Activated CD4-positive, CD25-positive, alpha-beta regulatory T cell (primary cell): ENCODE measurements at regions not wholly inside any gene's neighbourhood (a gene's known extent, or its start where the extent isn't known, plus 50 kb on each side); places are given as distances from the start of the nearest gene placed in this dataset.
"Not testable (repeated sequence)": the region's sequence is repeated elsewhere in the genome, so short reads cannot be mapped to it uniquely, and the experiment has no call there.

Experiments used
- DNase-seq, 4 experiments: peaks; one replicate each; lab custom pipeline; 2025; lab: John Stamatoyannopoulos, UW

DNA sequence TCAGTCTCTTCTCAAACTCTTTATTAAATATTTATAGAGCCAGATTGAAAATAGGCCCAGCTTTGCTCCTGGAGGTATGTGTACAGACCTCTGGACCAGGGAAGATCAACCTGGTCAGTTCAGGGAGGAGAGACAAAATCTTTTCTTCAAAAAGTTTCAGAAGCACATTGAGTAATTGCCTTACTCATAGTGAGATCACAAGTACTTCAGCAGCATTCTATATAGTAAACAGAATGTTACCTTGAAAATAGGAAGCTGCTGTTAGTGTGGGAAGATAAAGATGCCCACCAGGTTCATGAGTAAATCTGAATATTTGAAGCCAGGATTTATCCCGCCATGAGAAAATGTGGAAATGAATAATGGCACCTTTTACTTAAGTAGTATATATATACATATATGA is 665.9 kb upstream of the CITED2 start:
- DNase-seq, result no peak

DNA sequence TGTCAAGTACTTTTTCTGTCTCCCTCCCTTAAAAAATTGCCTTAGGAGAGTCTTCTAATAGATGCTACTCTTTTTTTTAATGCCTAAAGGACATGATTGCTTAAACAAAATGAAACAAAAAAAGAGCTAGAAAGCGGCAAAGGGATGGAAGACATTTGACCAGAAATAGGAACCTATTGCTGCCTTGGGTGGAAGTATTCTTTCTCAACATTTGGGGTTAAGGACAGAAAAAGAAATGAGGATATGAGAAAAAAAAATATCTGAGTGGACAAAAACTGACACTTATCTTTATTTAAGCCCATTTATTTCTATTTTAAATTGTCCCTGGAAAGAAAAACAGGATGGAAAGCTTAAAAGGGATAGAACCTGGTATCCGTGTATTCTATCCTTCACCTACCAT is 664.9 kb upstream of the CITED2 start:
- DNase-seq, result no peak

DNA sequence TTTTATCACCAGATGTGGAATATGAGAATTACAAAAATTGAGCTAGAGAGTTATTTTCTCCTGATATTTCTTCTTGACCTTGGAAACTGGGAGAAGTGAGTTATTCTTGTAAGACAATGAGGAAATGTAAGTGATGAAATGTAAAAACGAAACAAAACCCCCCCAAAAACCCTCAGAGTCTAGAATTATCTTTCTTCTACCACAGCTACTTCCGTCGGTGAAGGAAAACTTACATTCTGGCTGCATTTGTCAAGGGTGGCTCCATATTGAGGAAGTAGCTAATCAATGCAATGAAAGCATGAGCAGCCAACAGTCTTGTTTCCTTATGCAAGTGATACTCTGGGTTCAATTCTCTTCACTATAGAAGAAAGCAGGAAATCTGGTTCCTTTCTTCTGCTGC is 661.7 kb upstream of the CITED2 start:
- DNase-seq, result no peak

DNA sequence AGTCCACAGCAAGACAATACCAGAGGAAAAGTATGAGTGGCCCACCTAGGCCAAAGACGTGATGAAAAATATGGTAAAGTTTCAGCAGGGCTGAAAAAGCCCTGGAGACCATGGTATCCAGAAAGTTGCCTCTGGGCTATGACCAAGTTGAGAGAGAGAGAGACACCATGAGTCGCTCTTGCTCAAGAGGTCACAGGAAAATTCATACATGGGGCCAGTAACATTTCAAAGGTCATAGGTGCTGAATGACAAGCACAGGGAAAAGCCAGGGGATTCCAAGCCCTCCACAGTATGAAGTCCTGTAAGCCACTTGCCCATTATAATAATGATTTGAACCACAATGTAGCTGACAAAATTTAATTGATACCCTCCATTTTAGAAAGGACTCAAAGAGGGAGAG is 657.7 kb upstream of the CITED2 start:
- DNase-seq, result no peak

DNA sequence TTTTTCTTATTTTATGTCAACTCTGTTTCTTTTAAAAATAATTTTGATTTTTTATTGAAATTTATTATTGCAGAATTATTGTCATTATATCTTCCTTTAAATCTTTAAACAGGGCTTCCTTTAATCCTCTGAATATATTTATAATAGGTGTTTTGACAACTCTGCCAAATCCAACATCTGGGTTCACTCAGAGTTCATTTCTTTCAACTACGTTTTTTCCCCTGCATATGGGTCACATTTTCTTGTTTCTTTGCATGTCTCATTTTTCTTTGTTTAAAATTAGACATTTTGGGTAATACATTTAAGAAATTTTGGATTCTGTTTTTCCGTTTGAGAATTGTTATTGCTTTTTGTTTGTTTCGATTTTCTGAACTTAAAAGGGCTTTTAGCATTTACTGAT is 655.1 kb upstream of the CITED2 start:
- no peak for DNase-seq

DNA sequence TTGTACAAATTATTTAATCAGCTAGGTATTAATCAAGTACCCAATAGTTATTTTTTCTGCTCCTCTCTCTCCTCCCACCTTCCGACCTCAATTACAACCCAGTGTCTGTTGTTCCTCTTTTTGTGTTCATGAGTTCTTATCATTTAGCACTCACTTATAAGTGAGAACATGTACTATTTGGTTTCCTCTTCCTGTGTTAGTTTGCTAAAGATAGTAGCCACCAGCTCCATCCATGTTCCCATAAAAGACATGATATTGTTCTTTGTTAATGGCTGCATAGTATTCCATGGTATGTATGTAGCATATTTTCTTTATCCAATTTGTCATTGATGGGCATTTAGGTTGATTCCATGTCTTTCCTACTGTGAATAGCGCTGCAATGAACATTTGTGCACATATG is 652.8 kb upstream of the CITED2 start:
- no peak for DNase-seq

DNA sequence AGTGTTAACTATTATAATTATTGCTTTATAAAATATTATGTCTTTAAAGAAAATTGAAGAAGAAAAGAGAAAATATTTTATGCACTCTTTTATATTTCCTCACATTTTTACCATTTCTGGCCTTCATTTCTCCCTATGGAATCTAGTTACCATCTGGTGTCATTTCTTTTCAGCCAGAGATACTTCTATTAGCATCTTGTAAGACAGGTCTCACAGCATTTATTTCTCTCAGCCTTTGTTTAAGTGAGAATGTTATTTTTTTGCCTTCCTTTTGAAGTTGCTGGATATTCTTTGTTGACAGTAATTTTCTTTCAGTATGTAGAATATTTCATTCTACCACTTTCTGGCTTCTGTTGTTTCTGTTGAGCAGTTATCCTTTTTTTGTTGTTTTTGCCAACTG is 652.1 kb upstream of the CITED2 start:
- DNase-seq, result no peak

DNA sequence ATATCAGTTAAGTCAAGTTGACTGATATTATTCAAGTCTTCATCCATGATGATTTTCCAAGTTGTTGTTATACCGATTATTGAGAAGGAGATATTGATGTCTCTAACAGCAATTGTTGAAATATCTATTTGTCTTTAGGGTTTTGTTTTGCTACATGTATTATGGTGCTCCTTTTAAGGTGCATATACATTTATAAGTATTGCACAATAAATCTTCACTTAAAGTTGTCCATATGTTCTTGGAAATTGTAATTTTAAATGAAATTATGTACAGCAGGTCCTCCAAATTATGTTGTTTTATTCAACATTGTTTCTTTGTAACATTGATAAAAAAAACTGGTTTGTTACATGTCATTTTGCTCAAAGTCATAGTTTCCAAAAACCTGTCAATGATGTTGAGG is 650.7 kb upstream of the CITED2 start:
- DNase-seq, result no peak

DNA sequence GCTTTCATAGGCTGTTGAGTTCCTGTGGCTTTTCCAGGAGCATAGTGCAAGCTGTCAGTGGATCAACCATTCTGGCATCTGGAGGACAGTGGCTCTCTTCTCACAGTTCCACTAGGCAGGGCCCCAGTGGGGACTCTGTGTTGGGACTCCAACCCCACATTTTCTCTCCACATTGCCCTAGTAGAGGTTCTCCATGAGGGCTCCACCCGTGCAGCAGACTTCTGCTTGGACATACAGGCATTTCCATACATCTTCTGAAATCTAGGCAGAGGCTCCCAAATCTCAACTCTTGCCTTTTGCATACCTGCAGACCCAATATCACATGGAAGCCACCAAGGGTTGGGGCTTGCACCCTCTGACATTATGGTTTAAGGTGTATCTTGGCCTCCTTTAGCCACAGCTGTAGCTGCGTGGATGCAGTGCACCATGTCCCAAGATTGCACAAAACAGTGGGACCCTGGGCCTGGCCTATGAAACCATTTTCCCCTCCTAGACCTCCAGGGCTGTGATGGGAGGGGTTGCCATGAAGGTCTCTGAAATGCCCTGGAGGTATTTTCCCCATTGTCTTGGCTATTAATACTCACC is 645.9 kb upstream of the CITED2 start:
- no peak for DNase-seq

DNA sequence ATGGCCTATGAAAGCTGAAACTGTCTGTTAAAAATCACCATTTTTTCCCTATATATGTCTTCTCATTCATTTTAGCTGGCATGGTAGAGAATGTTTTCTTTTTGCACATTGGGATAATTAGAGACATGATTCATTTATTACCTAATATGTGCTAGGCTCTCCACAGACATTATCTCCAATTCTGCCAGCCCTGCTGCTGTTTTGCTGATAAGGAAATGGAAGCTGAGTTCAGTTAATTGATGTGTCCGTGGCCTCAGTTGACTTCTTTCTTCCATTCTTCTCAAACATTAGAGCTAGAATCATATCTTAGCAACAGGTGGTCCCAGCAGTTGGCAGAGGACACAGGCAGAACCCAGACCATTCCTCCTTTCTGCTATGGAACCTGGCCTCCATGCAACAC is 644.1 kb upstream of the CITED2 start:
- DNase-seq, result no peak

DNA sequence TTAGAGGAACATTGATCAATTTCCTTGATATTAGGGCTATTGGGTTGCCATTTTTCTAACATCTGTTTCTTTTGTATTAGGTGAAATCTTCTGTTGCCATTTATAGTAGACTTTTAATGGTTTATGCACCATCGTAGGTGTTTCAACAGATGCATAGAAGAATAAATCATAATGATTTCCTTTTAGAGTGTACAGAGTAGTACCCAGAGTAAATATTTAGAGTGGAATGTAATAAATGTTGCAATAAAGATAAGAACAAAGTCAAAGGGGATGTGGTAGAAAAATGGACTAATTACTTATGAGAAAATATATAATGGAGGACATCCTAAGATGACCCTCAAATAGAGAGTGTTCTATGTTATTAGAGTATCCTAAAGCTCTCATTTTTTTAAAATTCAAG is 643.0 kb upstream of the CITED2 start:
- DNase-seq, result no peak

DNA sequence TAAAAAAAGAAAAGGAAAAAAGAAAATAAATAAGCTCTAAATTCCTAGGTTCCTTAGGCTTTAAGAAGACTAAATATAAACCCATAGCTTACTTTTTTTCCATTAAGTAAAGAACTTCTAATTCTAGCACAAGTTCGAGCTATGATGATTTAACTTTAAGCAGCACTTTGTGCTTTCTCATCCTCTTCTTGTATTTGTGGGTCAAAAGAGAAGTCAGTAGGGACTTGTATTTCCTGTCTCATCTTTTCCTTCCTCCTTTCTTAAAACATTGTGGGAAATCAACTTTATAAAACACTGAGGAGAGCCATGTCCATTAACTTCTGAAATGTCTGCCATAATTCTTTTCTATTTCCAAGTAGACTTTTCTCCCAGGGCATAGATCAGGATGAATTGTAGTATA is 637.7 kb upstream of the CITED2 start:
- no peak for DNase-seq

DNA sequence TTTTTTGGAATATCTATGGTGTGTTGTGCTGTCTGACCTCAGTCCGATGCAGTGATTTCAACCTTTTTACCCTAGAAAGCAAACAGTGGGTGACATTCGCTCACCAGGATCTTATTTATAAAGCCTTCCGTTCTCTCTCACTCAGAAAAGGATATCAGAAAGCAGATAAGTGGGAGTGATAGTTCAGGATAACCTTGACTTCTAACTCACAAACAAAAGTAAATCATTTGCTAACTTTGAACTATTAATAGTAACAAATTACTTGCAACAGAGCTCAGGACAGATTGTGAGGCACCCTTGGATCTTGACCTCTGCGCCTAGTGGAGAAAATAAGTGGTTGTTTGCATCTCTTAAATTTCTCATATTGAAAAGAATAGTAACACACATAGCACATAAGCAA is 637.1 kb upstream of the CITED2 start:
- no peak for DNase-seq

DNA sequence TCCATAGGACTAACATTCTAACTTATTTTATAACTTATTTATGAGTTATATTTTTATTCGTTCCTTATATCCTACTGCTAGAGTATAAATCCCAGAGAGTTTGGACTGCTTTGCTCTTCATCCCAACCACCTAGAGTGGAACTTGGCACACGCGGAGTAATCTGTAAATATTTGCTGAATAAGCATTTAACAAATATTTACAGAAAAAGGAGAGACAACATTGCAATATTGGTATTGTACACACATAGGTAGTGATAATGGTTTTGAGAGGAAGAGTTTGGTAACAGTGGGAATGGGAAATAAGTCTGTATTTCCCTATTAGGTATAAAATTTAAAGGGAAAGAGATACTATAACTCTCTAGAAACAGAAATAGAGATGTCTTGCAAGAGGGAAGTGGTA is 634.8 kb upstream of the CITED2 start:
- no peak for DNase-seq

DNA sequence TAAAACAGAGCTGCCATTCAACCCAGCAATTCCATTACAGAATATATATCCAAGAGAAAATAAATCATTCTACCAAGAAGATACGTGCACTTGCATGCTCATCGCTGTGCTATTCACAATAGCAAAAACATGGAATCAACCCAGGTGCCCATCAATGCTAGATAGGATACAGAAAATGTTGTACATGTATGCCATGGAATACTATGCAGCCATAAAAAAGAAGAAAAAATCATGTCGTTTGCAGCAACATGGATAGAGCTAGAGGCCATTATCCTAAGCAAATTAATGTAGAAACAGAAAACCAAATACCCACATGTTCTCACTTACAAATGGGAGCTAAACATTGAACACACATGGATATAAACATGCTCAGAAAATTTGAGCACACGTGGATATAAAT is 633.1 kb upstream of the CITED2 start:
- no peak for DNase-seq

DNA sequence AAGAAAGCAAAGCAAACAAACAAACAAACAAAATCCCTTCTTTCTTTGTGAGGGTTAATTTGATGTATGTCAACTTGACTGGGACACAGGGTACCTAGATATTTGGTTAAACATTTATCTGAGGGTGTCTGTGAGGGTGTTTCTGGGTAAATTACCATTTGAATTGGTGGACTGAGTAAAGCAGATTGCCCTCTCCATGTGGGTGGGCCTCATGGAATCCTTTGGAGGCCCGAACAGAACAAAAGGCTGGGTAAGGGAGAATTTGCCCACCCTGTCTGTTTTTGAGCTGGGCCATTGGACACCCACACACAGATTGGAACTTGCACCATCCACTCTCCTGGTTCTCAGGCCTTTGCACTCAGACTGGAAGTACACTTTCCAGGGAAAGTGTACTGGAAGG is 628.8 kb upstream of the CITED2 start:
- no peak for DNase-seq

DNA sequence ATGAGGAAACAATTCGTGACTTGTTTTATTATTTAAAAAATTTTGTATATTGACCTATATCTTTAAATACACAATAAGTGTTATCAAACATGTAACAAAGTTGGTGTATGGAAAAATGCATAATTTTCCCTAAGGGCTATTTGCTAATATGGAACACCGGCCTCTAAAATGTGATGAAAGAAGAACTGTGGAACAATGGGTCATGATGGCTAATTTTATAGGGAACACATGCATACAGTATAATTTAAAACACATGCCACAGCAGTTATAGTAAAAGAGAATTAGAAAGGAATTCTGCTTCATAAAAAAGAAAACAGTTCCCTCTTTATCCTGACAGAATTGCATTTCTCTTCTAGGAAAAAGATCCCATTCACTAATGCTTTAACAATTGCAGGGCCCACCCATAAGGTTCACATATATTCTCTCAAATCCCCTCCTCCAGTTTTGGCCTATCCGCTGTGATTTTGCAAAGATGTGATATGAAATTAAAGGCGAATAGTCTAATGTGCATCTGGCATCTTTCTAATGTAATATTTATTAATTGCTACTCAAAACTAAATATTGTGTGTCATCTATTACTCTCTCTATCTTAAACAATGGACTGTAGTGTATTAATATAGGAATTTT is 628.1 kb upstream of the CITED2 start:
- DNase-seq, result no peak

DNA sequence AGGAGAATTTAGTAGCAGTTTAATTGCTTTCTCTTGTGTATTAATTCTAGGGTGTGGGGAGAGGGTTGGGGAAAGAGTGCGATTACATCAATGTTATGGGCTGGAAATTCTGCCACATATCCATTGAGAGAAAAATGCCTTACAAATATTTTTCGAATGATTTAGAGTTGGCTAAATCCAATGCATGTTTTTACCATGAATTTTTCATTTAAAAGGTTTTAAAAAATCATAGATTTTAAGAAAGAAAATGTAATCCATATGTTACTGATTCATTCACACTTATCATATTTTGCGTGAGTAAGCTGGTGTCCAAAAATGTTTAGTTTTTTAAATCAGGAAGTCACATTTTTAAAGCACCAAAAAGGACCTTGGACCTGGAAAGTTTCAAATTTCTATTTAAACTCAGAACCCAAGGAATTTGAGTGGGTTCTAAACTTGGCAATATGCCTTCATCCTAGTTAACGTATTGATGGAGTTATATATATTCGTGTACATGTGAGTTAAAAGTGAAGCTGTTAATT is 627.4 kb upstream of the CITED2 start:
- DNase-seq, result no peak

DNA sequence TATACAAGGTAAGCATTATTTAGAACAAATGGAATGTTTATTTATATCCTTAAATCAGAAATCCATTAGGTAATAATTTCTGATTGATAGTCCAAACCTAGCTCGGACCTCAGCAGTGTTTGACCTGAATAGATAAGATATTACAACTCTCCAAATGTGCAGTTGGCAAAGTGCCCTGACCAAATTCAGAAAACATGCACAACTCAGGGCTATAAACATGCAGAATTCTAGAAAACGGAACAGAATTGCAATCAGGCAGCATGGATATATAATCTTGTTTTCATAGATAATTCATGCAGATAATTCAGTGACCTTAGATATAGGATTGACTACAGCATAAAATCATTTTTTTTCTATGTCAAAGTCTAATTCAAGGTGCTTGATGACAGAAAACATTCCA is 626.6 kb upstream of the CITED2 start:
- no peak for DNase-seq

DNA sequence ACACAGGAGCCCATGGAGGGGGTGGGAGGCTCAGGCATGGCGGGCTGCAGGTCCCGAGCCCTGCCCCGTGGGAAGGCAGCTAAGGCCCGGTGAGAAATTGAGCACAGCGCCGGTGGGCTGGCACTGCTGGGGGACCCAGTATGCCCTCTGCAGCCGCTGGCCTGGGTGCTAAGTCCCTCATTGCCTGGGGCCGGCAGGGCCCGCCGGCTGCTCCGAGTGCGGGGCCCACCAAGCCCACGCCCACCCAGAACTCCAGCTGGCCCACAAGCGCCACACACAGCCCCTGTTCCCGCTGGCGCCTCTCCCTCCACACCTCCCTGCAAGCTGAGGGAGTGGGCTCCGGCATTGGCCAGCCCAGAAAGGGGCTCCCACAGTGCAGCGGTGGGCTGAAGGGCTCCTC is 625.2 kb upstream of the CITED2 start:
- not testable (repeated sequence) for DNase-seq

DNA sequence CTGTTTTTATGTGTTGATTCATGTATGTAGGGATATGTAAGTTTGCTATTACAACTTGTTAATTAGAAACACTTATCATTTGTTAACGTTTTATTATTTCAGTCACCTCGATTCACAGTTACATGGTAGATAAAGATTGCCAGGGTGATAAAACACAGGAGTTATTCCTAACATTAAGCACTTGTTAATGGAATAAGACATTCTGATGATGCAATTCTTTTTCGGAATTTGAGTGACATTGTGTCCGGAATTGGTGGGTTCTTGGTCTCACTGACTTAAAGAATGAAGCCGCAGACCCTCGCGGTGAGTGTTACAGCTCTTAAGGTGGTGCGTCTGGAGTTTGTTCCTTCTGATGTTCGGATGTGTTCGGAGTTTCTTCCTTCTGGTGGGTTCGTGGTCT is 624.0 kb upstream of the CITED2 start:
- not testable (repeated sequence) for DNase-seq

DNA sequence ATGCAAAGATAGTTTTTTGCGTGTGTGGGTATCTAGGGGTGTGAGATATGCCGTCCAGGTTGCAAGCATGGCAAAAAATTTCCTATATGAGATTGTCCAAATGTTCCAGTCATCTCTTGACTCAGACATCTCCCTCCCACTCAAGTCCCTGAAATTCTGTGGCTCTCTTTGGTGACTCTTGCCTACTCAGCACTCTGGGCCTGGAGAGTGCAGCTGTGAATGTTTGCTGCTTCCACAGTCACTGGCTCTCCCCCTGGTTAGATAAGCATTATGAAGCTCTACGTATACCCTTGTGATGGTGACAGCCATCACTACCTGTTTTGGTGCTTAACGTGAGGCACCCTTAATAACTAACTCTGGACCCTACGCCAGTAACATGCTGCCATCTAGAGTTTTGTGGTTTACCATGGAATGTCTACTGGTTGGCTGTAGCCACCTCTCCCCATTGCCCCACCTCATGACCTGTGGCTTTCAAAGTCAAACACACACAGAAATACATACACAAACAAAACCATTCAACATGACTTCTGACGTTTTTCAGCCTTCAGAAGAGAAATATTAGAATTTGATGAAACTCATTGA is 621.9 kb upstream of the CITED2 start:
- no peak for DNase-seq

DNA sequence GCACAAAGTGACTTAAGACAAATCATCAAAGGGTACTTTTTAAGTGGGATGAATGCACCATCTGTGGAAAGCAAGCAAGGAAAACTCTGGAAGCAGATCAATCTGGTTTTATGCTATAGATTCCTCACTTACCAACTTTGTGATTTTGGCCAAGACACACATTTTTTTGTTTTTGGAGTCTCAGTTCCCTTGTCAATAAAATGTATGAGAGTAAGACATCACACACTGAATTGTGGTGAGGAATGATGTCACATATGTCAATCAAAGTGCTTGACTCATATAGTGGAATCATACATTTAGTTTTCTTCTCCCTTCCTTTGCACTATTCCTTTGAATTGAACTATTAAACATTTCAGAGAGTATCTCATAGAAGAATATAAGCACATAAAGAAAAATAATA is 620.5 kb upstream of the CITED2 start:
- no peak for DNase-seq
